ENCODE measurements at regions not wholly inside any gene's neighbourhood (a gene's known extent, or its start where the extent isn't known, plus 50 kb on each side); places are given as distances from the start of the nearest gene placed in this dataset.

DNA sequence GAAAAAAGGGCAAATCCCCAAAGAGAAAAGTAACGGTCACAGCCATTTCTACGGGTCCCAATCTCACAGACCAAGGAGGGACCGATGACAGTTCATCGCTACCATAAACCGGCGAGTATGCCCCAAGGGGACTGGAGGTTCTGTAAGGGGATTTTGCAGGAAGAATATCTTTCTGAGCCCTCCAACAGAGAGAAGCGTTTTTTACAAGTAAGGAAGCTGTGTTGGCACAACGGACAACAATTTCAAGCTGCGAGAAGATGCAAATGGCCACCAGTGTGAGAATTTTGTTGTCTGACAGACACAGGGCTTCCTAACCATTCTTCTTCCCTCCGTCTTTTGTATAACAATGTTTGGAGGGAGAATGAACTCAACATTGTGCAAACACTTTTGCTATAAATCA, 1043.1 kb downstream of the ADGRL2 start:
- TF ChIP-seq, protein P1, sequence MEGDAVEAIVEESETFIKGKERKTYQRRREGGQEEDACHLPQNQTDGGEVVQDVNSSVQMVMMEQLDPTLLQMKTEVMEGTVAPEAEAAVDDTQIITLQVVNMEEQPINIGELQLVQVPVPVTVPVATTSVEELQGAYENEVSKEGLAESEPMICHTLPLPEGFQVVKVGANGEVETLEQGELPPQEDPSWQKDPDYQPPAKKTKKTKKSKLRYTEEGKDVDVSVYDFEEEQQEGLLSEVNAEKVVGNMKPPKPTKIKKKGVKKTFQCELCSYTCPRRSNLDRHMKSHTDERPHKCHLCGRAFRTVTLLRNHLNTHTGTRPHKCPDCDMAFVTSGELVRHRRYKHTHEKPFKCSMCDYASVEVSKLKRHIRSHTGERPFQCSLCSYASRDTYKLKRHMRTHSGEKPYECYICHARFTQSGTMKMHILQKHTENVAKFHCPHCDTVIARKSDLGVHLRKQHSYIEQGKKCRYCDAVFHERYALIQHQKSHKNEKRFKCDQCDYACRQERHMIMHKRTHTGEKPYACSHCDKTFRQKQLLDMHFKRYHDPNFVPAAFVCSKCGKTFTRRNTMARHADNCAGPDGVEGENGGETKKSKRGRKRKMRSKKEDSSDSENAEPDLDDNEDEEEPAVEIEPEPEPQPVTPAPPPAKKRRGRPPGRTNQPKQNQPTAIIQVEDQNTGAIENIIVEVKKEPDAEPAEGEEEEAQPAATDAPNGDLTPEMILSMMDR (IDR thresholded peaks at IDR 0.05; ENCODE audit: borderline replicate concordance, extremely low read depth, insufficient read depth): no peak
- FAIRE-seq: no peak

DNA sequence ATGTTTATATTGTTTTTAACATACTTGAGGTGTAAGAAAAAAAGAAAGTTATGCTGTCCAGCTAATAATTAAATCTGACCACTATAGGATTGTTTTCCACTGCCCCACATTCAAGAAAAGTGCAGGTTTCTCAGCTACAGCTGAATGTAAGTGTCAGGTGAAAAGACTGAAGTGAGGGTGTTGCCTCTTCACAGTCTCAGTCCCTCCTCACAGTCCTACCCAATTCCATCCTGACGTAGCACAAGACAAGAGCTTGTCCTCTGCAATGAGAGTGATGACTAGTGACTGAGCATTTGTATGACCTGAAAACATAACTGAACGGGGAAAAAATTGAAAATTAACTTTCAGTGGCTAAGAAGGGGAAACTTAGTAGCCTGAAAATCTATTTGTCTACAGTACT, 1039.5 kb downstream of the ADGRL2 start:
- Histone ChIP-seq H3K27me3 (ENCODE audit: control insufficient read depth, insufficient read depth, low read length) (no peaks in the 10 kb centered on the region), H3K36me3 (ENCODE audit: control insufficient read depth in 2 of 3, insufficient read depth in 3 of 3, low read length in 3 of 3) (no peaks in the 10 kb centered on the region), H3K27ac (ENCODE audit: low read depth in 2 of 2, low read length in 2 of 2) (no peak overlapping the region), H3K9me3 (ENCODE audit: control insufficient read depth in 2 of 3, insufficient read depth in 1 of 3, low read length in 3 of 3) (no peaks in the 10 kb centered on the region), H3K9ac (ENCODE audit: low read length in 3 of 3) (no peak overlapping the region), H3K4me1 (ENCODE audit: control insufficient read depth in 2 of 3, insufficient read depth in 2 of 3, low read depth in 1 of 3, low read length in 3 of 3) (peaks cover 0 to 3% (median 0%) of the 10 kb centered on the region in 3 donors), H3K4me3 (ENCODE audit: low read length in 3 of 3) (no peak overlapping the region)
- FAIRE-seq: no peak
- TF ChIP-seq, protein P1 (IDR thresholded peaks at IDR 0.05; ENCODE audit: borderline replicate concordance, extremely low read depth, insufficient read depth): no peak
- intact Hi-C loops (cut with DNase I): no loop called here
- no peak for DNase-seq

More for the DNA sequence above, 1043.1 kb downstream of the ADGRL2 start:
- H3K9ac ChIP-seq (ENCODE audit: low read length in 3 of 3): no peak overlapping the region
- intact Hi-C loops (cut with DNase I): no loop called here
- no peaks in the 10 kb centered on the region for H3K27me3 ChIP-seq (ENCODE audit: control insufficient read depth, insufficient read depth, low read length)
- H3K27ac ChIP-seq (ENCODE audit: low read depth in 2 of 2, low read length in 2 of 2): no peak overlapping the region
- H3K4me1 ChIP-seq (ENCODE audit: control insufficient read depth in 2 of 3, insufficient read depth in 2 of 3, low read depth in 1 of 3, low read length in 3 of 3): no peaks in the 10 kb centered on the region
- H3K9me3 ChIP-seq (ENCODE audit: control insufficient read depth in 2 of 3, insufficient read depth in 1 of 3, low read length in 3 of 3): no peaks in the 10 kb centered on the region
- DNase-seq: no peak
- no peak overlapping the region for H3K4me3 ChIP-seq (ENCODE audit: low read length in 3 of 3)
- no peaks in the 10 kb centered on the region for H3K36me3 ChIP-seq (ENCODE audit: control insufficient read depth in 2 of 3, insufficient read depth in 3 of 3, low read length in 3 of 3)

DNA sequence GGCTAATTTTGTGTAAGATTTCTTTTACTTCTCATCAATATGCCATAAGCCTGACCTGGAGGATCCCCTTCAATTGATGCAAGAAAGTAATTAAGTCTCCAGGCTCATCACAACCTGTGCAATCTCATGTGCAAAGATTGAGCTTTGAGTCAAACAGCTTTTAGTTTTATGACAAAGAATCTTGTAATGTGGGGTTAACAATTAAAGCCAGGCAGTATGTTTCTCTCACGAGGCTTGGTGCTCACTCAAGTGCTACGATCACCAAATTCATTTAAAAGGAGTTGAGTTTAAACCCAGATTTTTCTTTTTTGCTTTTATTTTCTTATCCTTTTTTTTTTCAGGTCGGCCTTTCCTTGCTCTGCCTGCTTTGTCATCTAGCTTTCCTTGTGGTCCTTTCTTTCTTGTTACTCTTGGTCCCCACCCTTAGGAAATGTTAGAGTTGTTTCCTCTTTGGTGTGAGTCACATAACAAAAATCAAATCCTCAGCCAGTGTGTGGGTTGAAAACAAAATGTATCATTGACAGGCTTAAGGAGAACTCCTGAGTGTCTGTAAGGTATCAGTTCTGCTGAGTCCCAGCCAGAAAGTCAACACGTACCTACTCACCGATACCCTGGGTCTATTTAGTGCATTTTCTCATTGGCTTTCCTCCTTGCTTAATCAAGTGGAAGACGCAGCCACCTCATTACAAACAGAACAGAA, 1037.2 kb downstream of the ADGRL2 start:
- Histone ChIP-seq H3K4me3 (ENCODE audit: low read length in 3 of 3) (no peak overlapping the region), H3K27me3 (ENCODE audit: control insufficient read depth, insufficient read depth, low read length) (no peaks in the 10 kb centered on the region), H3K27ac (ENCODE audit: low read depth in 2 of 2, low read length in 2 of 2) (no peak overlapping the region), H3K4me1 (ENCODE audit: control insufficient read depth in 2 of 3, insufficient read depth in 2 of 3, low read depth in 1 of 3, low read length in 3 of 3) (peaks cover 0 to 3% (median 0%) of the 10 kb centered on the region in 3 donors), H3K9me3 (ENCODE audit: control insufficient read depth in 2 of 3, insufficient read depth in 1 of 3, low read length in 3 of 3) (no peaks in the 10 kb centered on the region), H3K36me3 (ENCODE audit: control insufficient read depth in 2 of 3, insufficient read depth in 3 of 3, low read length in 3 of 3) (no peaks in the 10 kb centered on the region), H3K9ac (ENCODE audit: low read length in 3 of 3) (no peak overlapping the region)
- DNase-seq: peak in 2 of 5 donors; percentile 30 to 42
- no peak for FAIRE-seq
- TF ChIP-seq, protein P1 (IDR thresholded peaks at IDR 0.05; ENCODE audit: borderline replicate concordance, extremely low read depth, insufficient read depth): no peak
- intact Hi-C loops (cut with DNase I): no loop called here
